GM23248 (cell line): ENCODE measurements at regions not wholly inside any gene's neighbourhood (a gene's known extent, or its start where the extent isn't known, plus 50 kb on each side); places are given as distances from the start of the nearest gene placed in this dataset.

ENCODE experiments used
- EZH2 ChIP-seq: fragments of 200-600 bp; sonication (generic); IDR thresholded peaks from 2 replicates; pipeline ENCODE4 v1.6.1; 2018; ENCODE audit warnings: antibody characterized with exemption, mild to moderate bottlenecking; ENCODE audit not compliant: insufficient read depth, poor library complexity, severe bottlenecking
- EZH2phosphoT487 ChIP-seq: fragments of 200-600 bp; sonication (generic); IDR thresholded peaks from 2 replicates; pipeline ENCODE4 v1.6.1; 2018; ENCODE audit warnings: antibody characterized with exemption, moderate library complexity, mild to moderate bottlenecking, low read depth; ENCODE audit not compliant: insufficient read depth

DNA sequence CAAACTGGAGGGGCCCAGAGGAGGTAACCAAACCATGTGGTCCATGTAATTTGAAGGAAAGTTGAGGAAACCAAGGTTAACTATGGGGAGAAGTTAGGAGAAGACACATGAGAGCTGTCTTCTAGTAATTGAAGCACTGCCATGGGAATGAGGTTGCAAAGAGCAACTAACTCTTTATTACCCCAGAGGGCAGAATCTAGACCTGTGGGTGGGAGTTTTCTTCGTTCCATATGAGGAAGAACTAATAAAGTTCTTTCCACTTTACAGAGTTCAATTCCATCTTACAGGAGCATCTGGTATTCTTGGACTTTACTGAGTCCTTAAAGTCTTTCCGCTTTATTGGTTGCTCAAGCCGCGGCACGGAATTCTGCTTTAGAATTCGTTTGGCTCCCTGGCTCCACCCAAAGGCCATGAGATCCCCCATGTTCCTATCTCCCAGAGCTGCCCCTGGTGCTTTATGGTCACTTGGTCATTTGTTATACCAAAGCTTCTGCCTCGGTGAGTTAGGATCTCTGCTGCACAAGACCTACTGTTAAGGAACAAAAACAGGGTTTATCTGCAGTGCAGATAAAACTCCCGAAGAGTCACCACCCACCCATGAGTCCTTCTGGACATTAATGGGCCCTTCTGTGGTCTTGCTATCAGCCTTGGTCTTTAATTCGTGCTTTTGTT lies 89.5 kb upstream of the UMPS start:
- TF ChIP-seq EZH2 = no peak
- TF ChIP-seq EZH2phosphoT487 = no peak
